HG02943 (cell line): ENCODE measurements at regions not wholly inside any gene's neighbourhood (a gene's known extent, or its start where the extent isn't known, plus 50 kb on each side); places are given as distances from the start of the nearest gene placed in this dataset.
"Not testable (repeated sequence)": the region's sequence is repeated elsewhere in the genome, so short reads cannot be mapped to it uniquely, and the experiment has no call there.

Experiments
- ATAC-seq: cut with Tn5 transposase; IDR thresholded peaks from one replicate; pipeline ENCODE4 v1.9.1; 2021; ENCODE audit warnings: mild to moderate bottlenecking, low read depth, moderate library complexity; ENCODE audit not compliant: unreplicated experiment

DNA sequence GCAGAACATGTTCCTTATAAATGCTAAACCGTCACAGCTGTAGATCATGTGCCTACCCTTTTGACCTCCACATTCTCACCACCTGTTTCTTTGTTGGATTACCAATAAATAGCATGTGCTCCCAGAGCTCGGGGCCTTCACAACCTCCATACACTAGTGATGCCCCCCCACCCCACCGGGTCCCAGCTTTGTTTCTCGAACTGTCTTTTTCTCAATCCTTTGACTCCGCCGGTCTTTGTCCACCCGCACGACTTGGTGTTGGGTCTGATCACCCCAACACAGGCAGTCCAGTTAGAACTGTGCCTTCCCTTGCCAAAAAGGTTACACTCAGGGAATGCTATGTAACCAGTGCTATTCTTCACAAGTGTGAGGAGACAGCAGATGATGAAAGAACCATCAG, 485.9 kb upstream of the C9orf72 start:
- no peak for ATAC-seq

GRCh38 chr9:28064241-28064815, 491.0 kb upstream of the C9orf72 start:
- no peak for ATAC-seq

DNA sequence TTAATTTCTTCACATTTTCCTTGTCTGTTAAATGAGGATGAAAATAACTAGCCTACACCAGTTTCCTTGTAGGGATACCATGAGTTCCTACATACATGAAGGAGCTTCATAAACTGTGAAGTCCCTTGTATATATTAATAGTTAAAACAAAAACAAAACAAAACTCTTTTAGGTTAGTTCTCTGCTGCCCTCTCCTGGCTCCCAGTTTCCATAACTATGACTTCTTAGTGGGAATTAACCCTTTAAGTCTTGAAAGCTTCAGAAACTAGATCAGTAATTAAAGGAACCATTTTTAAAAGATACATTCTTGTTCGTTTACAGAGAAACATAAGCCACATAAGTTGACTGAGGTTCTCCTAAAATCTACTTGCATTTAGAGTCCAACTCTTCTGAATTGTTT, 500.0 kb upstream of the C9orf72 start:
- ATAC-seq = no peak

DNA sequence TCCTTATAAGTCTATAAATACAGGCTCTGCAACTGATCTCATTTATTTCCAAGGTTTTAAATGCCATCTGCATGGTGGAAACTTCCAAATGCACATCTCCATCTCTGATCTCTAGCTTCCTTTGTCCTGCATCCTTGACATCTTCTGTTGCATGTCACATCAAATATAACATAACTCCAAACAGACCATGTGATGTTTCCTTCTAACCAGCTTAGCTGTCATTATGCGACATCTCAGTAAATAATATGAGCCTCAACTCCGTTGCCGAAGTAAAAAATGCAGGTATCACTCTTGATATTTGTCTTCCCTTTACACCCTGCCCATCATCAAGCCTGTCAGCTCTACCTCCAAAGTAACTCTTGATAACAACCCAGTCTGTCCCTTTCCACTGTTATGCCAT, 506.4 kb upstream of the C9orf72 start:
- no peak for ATAC-seq

- ATAC-seq = no peak
Observed at GRCh38 chr9:28082671-28083070, 509.4 kb upstream of the C9orf72 start.

DNA sequence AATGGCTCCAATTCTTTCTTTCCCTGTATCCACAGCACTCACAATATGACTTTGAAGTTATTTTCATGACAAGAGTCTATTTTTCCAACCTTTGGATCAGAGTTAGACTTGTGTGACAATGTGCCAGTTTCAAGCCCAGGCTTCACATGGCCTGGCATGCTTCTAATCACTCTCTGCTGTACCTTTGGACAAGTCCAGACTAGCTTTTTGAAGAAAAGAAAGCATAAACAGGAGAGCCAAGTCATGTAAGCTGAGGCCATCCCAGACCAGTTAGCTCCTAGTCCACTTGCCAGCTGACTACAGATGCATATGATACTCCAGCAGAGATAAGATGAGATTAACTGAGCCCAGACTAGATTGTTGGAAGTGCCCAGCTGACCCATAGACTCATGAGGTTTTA, 513.6 kb upstream of the C9orf72 start:
- no peak for ATAC-seq

- ATAC-seq = no peak
Observed at GRCh38 chr9:28092981-28093936, 520.0 kb upstream of the C9orf72 start.

- ATAC-seq = no peak
Observed at GRCh38 chr9:28101509-28101908, 528.2 kb upstream of the C9orf72 start.

- no peak for ATAC-seq
Observed at GRCh38 chr9:28105001-28105400, 531.7 kb upstream of the C9orf72 start.

DNA sequence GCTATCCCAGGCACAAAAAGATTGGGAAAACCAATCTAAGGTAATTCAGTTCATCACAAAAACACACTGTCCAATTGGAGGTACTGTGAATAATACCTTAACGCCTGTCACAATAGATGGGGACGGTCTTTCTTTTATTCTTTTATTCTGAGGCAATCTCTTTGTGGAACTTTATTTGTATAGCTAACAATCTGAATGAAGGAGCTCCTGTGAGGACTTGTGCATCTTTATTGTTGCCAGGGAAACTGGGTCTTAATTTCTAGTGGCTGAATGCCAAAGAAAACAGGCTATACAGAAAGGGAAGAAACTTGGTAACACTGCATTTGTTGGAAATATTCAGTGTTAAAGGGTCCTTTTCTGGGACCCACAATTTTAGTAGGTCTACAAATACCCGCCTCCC, 546.9 kb upstream of the C9orf72 start:
- ATAC-seq = no peak

GRCh38 chr9:28120626-28121025, 547.3 kb upstream of the C9orf72 start:
- ATAC-seq = no peak

DNA sequence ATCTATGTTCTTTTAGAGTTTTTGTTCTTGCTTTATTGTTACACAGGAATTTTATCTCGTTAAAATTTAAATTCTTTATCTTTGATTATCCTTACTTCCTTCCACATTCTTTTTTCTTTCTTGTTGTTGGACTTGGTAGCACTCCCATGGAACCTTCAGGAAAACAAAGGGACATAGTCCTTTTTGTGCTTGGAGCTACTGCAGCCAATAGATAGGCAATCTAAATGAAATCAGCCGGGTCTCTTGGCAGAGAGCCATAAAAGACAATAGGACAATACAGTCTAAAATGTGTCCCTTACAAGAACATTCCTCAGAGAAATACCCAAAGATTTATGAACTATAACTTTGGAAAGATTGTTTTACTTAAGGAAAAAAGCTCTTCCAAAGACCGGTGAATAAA, 548.1 kb upstream of the C9orf72 start:
- ATAC-seq = no peak

DNA sequence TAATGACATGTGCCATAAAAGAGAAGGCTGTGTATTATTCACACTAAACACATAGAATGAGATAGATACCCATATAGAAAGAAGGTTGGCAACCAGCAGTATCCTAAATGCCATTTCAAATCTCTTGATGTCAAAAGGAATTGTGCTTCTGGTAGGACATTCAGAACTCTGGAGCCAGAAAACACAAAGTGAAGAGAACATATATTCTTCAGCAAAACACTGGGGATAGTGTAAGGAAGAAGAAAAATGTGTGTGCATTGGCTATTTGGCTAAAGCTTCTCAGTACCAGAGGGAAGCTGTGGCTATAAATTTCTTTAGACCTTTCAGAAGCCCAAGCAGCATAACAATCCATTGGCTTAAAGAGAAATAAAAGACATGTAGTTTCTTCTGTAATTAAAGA, 551.6 kb upstream of the C9orf72 start:
- ATAC-seq = no peak

GRCh38 chr9:28127101-28127500, 553.8 kb upstream of the C9orf72 start:
- no peak for ATAC-seq

DNA sequence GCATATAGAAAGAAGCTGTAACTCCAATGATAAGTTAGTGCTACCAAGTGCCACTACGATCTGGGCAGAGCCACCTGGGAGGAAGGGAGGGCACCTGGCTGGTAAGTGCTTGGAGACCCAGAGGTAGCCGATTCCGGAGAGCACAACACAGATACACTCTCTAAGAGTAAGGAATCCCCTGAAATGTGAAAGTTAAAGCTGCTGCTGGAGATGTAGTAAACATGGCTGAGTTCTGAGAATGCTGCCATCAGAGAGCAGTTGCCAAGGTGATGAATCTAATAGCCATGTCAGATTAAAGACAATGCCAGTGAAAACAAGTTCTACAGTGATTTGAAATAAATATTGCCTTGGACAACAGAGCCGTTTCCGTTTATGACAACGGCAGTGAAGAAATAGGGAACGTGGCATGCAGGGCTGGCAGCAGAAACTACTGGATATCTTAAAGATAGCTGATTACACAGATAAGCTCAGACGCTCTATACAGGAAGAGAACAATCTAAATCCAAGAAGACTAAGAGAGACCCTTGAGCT, 561.2 kb upstream of the C9orf72 start:
- ATAC-seq = no peak

DNA sequence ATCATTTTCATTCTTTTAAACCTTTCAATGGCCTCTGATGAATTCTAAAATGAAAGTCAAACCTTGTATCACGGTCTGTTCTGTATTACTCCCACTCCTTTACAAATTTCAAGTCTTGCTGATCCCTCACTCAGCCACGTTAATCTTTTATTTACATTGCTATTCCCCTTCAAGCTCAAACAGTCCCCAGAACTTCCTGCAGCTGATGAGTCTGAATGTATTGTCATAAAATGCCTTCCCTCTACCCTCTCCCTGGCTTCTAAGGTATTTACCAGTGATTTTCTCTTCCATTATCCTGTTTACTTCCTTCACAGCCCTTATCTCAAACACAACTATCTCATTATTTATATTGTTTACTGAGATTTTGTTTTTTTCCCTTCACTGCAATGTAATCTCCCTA, 562.3 kb upstream of the C9orf72 start:
- no peak for ATAC-seq

GRCh38 chr9:28136113-28136512, 562.8 kb upstream of the C9orf72 start:
- no peak for ATAC-seq

- not testable (repeated sequence) for ATAC-seq
Observed at GRCh38 chr9:28147430-28147829, 574.1 kb upstream of the C9orf72 start.

GRCh38 chr9:28147923-28148597, 574.8 kb upstream of the C9orf72 start:
- ATAC-seq = not testable (repeated sequence)

DNA sequence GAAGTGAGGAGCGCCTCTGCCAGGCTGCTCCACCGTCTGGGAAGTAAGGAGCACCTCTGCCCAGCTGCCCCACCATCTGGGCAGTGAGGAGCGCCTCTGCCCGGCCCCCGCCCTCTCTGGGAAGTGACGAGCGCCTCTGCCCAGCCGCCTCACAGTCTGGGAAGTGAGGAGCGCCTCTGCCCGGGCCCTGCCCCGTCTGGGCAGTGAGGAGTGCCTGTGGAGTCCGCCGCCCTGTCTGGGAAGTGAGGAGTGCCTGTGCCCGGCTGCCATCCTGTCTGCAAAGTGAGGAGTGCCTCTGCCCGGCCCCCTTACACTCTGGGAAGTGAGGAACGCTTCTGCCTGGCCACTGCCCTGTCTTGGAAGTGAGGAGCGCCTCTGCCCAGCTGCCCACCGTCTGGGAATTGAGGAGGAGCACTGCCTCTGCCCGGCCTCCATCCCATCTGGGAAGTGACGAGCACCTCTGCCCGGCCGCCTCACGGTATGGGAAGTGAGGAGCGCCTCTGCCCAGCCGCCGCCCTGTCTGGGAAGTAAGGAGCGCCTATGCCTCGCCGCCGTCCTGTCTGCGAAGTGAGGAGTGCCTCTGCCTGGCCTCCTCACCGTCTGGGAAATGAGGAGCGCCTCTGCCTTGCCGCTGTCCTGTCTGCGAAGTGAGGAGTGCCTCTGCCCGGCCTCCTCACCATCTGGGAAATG, 576.2 kb upstream of the C9orf72 start:
- ATAC-seq = not testable (repeated sequence)

DNA sequence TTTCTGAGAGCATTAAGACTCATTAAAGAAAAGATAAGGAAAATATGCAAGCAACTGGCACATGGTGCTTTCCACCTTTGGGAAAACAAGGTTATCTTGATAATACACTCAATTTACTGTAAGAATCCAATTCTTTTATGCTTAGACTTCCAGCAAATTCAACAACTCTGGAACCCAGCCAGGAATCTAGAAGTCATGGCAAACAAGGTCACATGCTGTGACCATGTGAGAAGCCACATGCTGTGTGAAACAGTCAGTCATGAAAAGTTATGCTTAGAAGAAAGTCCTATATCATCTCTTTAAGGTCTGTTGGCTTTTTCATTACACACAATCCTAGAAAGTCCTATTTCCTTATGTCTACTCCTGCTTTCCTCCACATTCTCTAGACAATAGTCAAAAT, 581.8 kb upstream of the C9orf72 start:
- ATAC-seq = no peak
